BJ (cell line): ENCODE measurements at regions not wholly inside any gene's neighbourhood (a gene's known extent, or its start where the extent isn't known, plus 50 kb on each side); places are given as distances from the start of the nearest gene placed in this dataset.

ENCODE experiments used
- CTCF ChIA-PET: fragments of 350-600 bp; formaldehyde crosslinking; extraction: SDS; loops from one replicate; lab custom pipeline; 2021; ENCODE audit warnings: antibody characterized with exemption, inconsistent platforms; lab: Yijun Ruan, JAX
- POLR2A ChIA-PET: fragments of 300-600 bp; sonication (Branson Sonifier 250); formaldehyde crosslinking; extraction: SDS; loops from one replicate; lab custom pipeline; 2021; ENCODE audit warnings: antibody characterized with exemption; lab: Charles Lee
- DNase-seq: peaks from one replicate; pipeline ENCODE4 v3.0.0-alpha.2; 2011; ENCODE audit warnings: low read depth
- H3K27me3 ChIP-seq: 2 replicates; pipeline ENCODE4 v1.6.0; 2011; ENCODE audit warnings: low read length; ENCODE audit not compliant: control insufficient read depth, insufficient read depth
- H3K36me3 ChIP-seq: 2 replicates; pipeline ENCODE4 v1.5.1; 2011; ENCODE audit warnings: low read length; ENCODE audit not compliant: control insufficient read depth, insufficient read depth
- H3K4me3 ChIP-seq: 2 replicates; pipeline ENCODE4 v1.5.1; 2011; ENCODE audit warnings: low read depth, mild to moderate bottlenecking, control low read depth, low read length
- TF ChIP-seq, protein P1 (sequence below): IDR thresholded peaks from 2 replicates; pipeline ENCODE4 v1.5.1; 2011; ENCODE audit warnings: low read depth, mild to moderate bottlenecking, control low read depth, inconsistent platforms, low read length, moderate library complexity; ENCODE audit not compliant: insufficient read depth

DNA sequence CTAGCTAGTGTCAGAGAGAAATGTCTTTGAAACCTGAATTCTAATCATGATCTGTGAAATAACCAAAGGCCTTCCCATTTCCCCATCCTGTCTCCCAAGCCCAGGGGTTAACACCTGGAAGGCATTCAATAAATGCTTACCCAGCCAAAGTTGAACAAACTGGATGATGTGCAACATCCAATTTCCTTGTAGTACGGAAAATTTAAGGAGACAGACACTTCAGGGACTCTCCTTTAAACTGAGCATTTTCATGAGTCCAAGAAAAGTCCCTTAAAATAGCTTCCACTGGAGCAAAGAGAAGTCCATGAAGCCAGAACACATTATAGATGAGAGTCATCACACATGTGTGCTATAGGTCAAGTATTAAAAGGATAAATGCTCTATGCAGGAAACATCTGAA is 271.2 kb downstream of the RAB28 start:
- H3K27me3 ChIP-seq, result no peaks in the 10 kb centered on the region
- no peak for DNase-seq
- ChIA-PET CTCF (interaction anchor here (0.6 kb wide), 1 partner anchor 17 kb away, joined by 3 read pairs; no protein-coding TSS in a partner anchor), POLR2A (no interaction called here)
- TF ChIP-seq, protein P1, sequence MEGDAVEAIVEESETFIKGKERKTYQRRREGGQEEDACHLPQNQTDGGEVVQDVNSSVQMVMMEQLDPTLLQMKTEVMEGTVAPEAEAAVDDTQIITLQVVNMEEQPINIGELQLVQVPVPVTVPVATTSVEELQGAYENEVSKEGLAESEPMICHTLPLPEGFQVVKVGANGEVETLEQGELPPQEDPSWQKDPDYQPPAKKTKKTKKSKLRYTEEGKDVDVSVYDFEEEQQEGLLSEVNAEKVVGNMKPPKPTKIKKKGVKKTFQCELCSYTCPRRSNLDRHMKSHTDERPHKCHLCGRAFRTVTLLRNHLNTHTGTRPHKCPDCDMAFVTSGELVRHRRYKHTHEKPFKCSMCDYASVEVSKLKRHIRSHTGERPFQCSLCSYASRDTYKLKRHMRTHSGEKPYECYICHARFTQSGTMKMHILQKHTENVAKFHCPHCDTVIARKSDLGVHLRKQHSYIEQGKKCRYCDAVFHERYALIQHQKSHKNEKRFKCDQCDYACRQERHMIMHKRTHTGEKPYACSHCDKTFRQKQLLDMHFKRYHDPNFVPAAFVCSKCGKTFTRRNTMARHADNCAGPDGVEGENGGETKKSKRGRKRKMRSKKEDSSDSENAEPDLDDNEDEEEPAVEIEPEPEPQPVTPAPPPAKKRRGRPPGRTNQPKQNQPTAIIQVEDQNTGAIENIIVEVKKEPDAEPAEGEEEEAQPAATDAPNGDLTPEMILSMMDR, result no peak
- H3K4me3 ChIP-seq, result no peak overlapping the region
- H3K36me3 ChIP-seq, result no peaks in the 10 kb centered on the region

DNA sequence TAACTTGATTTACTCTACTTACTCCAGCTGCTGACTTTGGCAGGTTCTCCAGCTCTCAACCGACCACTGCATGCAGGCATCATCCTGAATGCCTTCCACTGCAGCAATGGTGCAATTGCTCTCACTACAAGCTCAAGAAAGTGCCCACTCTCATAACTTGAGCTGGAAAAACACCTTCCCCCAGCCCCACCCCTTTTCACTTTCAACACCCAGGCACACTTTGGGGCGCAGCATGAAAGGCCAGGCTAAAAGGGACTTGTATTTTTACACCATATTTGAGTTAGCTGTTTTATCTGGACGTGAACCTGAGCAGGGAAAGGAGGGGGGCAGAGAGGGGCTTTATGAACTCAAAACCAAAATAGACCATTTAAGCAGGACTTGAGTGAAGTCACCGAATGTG is 274.5 kb downstream of the RAB28 start:
- DNase-seq, result no peak
- Histone ChIP-seq H3K36me3 (no peaks in the 10 kb centered on the region), H3K27me3 (no peaks in the 10 kb centered on the region), H3K4me3 (no peak overlapping the region)
- TF ChIP-seq, protein P1, result no peak
- ChIA-PET CTCF (interaction anchor here (0.6 kb wide), 1 partner anchor 10 kb away, joined by 3 read pairs; no protein-coding TSS in a partner anchor), POLR2A (no interaction called here)

DNA sequence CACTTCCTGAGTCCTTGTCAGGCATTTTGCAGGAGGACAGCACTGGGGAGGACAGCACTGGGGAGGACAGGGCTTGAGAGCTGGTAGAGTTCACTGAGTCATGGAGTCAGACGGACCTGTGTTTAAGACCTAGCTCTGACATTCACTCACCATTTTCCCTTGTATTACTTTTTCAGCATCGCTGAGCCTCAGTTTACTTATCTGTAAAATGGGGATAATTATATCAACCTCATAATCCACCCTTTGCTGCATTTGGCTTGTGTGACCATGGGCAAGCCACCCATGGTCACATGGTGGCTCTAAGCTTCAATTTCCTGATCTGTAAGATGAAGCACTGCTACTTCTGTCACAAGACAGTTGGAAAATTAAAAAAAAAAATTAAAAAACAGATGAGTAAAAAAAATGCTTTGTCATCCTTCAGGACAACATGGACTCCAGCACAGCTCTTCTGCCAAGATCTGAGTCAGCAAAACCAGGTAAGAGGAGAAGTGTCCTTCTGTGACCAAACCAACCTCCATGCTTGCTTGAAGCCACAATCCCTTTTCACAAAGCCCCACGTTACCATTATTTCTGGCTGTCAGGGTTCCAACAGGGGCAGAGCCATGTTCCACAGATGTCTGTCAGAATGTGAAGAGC is 275.5 kb downstream of the RAB28 start:
- TF ChIP-seq, protein P1, result no peak
- CTCF ChIA-PET, result no interaction called here

DNA sequence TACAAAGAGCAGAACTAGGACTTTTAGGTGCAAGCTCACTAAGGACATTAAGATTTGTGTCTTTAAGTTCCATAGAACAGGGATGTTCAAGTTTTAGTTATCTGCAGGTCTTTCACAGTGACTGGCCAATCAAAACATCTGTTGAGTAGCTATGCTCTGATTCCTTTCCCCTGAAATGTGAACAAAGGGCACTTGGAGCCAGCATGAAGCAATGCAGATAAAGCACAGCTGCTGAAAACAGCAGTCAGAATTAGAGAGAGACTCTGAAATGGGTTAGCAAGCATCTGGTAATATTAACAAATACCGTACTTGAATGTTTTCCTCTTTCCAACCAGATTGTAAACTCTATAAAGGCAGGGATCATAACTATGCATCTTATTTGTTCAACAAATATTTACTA is 276.9 kb downstream of the RAB28 start:
- POLR2A ChIA-PET, result no interaction called here
- Histone ChIP-seq H3K4me3 (no peak overlapping the region), H3K27me3 (no peaks in the 10 kb centered on the region), H3K36me3 (no peaks in the 10 kb centered on the region)
- CTCF ChIA-PET, result no interaction called here
- TF ChIP-seq, protein P1, result no peak
- DNase-seq, result no peak

More for the DNA sequence above, 275.5 kb downstream of the RAB28 start:
- H3K4me3 ChIP-seq, result no peak overlapping the region
- POLR2A ChIA-PET, result no interaction called here
- DNase-seq, result no peak
- H3K36me3 ChIP-seq, result no peaks in the 10 kb centered on the region
- no peaks in the 10 kb centered on the region for H3K27me3 ChIP-seq

DNA sequence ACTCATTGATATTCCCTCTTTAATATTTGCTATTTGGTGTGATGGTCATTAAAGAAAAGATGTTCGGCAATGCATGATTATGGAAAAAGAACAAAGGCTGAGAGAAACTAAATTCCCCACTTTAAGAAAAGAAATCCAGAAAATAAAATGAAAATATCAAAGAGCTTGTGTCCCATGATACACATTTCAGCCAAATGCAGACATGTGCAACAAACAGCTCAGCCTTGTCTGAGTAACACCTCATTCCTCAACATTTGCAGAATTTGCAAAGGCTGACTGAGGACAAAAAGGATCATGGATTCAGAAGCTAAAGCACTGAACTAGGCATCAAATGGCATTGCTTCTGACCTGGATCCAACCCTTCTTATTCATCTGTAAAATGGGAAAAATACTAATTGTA is 281.0 kb downstream of the RAB28 start:
- Histone ChIP-seq H3K27me3 (no peaks in the 10 kb centered on the region; the same call in 1 of the 2 replicates), H3K4me3 (no peak overlapping the region), H3K36me3 (no peaks in the 10 kb centered on the region)
- no peak for DNase-seq
- CTCF ChIA-PET, result no interaction called here
- TF ChIP-seq, protein P1, result no peak
- POLR2A ChIA-PET, result no interaction called here
